ENCODE measurements at regions not wholly inside any gene's neighbourhood (a gene's known extent, or its start where the extent isn't known, plus 50 kb on each side); places are given as distances from the start of the nearest gene placed in this dataset.

- DNase-seq: no peak
Measured at GRCh38 chr6:169165561-169166300, 87.9 kb downstream of the THBS2 start.

DNA sequence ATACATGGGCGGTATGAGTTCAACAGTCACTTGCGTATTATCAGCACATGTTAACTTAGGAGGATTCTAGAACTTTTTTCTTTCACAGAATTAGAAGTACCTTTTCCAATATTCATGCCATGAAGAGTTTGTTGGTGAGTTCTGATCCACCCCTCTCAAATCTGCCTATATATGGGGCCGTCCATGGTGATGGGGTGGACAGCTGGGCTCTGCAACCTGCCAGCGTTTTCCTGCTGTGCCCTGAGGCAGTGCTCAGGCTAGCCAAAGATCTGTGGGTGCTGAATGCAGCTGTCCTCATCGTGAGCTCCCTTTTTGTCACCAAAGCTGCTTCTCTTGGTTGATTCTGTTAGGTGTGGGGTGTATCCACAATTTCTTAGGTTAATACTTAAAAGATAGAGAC, 88.7 kb downstream of the THBS2 start:
- no peak for DNase-seq

DNA sequence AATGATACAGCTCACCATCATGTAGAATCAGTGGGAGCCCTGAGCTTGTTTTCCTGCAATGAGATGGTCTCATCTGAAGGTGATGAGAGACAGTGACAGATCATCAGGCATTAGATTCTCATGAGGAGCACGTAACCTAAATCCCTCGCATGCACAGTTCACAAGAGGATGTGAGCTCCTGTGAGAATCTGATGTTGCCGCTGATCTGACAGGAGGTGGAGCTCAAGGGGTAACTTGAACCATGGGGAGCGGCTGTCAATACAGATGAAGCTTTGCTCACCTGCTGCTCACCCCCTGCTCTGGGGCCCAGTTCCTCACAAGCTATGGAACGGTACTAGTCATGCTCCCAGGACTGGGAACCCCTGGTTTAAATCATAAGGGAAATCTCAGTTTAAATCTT, 89.2 kb downstream of the THBS2 start:
- DNase-seq: no peak

GRCh38 chr6:169163411-169163901, 90.2 kb downstream of the THBS2 start:
- DNase-seq: no peak

DNA sequence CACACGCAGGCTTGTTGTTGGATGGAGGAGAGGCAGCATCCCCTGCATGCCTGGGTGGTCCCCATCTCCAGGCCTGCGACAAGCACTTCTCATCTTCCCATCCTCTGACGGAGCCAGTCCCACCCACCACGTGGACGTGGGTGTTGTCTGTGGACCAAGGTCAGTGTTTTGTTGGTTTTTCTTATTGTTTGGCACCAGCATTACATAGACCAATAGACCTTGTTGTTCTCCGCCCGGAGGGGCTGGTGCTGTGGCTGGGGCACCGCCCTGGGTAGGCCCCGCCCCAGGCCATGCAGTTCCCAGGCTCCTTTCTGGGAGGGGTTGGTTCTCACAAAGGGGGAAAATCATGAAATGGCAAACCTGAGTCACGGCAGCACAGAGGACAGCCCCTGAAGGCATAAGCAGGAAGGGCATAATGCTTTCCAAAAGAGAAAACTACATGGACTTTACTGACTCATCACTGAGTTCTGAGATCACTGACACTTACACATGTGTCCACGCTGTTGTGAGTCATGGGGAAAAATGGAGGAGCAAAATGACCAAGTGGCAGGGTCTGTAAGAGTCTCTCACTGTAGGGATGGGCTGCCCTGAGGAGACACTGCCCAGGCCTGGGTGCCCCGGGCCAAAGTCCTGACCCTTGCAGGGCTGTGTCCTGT, 90.8 kb downstream of the THBS2 start:
- DNase-seq: no peak

DNA sequence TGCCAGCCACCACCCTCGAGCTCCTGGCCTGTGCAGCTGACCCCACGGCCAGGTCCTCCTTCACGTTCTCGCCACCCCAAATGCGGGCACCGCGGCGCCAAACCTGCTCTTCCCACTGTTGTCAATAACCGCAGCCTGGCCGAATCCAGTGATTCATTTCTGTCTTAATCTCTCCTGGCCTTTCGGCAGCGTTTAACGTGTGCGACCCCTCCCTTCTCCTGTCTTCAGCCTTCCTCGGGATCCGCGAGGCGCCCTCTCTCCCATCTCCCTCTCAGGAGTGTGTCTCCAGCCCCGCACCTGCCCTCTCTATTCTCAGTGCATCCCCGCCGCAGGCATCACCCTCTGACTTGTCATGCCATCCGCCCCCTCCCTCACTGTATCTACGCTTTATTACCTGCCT, 91.4 kb downstream of the THBS2 start:
- DNase-seq: no peak

DNA sequence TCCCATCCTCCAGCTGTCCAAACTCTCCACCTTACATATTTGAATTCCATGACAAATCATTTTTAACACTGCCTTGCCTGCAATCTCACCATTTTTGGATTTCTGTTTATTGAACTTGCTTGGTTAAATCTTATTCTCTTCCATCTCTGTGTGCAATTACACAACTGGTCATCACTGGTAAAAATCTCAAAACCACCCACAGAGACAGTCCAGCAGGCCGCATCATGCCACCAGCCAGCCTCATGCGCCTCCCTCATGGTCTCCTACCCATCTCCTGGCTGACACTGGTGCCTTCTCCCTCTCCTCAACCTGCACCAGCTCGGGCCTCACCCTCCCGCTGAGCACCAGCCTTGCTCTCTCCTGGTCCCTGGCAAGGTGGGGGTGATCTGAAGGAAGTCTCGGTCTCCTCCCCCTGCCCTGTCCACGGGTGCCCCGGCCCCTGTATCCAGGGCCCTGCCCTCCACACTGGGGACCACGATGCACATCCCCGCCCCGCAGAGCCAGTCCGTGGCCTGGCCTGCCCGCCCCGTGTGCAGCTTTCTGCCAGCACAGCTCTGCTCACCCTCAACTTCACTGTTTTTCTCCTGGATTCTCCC, 92.0 kb downstream of the THBS2 start:
- no peak for DNase-seq

- no peak for DNase-seq
Measured at GRCh38 chr6:169160855-169161560, 92.6 kb downstream of the THBS2 start.

DNA sequence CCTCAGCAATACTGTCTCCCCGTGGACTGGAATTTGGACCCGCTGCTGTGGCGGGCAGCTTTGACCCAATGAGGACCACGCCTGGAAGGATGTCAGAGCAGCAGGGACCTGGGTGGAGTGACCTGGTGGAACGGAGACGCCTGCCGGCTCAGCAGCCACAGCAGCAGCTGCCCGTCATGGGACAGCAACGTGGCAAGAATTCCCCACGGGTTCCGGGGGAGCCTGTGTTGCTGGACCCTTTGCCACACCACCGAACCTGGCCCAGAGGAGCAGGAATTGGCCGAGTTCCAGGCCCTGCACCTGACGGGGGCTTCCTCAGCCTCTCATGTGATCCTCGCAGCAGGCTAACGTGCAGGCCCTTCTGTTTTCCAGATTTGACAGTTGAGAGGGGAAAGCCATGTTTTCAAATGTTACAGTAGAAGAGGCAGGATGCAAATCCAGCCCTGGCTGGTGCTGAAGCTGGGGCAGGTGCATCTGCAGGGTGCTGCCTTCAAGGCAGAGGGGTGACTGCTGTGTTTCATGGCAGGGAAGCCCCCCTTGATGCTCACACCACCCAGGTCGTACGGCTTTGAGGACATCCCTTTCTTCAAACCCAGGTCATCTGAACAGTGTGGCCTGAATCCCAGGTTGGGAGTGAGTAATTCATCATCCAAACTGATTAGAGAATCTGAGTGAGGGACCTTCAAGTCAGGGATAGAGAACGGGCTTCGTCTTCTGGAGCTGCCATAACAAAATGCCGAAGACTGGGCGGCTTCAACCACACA, 93.4 kb downstream of the THBS2 start:
- DNase-seq: no peak

GRCh38 chr6:169159331-169159730, 94.3 kb downstream of the THBS2 start:
- DNase-seq: no peak

GRCh38 chr6:169158691-169159090, 95.0 kb downstream of the THBS2 start:
- no peak for DNase-seq

DNA sequence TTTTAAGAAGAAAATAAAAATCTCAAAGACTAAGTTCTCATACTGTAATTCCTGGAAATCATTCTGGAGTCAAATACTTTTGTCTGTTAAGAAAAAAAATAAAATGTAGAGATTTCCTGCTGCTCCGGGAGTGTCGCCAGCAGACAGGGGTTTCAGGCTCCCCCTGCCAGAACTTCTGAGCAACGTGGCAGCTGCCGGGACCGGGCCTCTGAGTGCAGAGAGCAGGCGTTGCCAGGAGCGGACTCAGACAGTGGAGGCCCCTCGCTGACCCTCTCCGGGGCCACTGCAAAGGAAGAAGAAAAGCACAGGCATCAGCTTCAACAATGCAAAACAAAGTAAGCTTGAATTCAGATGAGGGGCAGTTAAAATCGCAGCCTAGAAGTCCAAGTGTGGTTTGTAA, 95.5 kb downstream of the THBS2 start:
- no peak for DNase-seq

DNA sequence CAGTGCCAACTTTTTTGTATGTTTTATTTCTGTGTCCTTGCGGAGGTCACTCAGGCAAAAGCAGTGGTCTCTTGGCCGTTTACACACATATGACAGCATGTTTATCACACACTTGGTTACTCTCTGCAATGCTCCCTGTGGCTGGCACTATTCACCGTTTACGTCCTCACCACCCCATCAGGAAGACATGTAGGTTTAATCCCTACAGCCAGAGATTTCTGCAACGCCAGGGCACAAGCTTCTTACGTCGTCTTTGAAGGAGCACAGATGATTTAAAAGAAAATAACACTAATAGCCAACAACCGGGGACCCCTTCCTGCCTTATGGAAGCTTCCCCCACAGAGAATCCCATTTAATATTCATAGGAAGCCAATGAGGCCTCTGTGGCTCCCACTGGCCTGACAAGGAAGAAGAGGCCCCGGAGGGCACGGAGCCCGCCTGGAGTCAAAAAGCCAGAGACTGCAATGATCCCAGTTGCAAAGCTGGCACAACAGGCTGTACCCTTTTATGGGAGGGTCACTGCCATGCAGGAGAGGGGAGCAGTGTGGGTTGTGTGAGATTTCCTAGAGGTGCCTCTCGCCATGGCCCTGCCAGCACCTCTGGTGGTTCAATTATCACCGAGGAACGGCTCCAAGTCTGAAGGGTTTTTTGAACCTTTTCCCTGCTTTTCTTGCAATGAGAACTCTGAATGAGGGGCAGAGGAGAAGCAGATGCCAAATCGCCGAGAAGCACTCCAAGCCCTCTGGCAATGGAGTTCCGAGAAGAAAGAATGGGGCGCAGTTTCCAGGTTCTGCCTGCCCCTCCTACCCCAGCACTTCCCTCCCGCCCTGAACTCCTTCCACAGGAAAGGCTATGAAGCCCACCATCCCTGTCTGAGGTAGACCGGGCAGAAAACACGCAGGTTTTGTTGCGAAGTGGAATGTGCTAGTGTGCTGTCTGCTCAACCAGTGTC, 96.2 kb downstream of the THBS2 start:
- DNase-seq: no peak

GRCh38 chr6:169156793-169157147, 96.9 kb downstream of the THBS2 start:
- no peak for DNase-seq

- no peak for DNase-seq
Measured at GRCh38 chr6:169156108-169156792, 97.4 kb downstream of the THBS2 start.

DNA sequence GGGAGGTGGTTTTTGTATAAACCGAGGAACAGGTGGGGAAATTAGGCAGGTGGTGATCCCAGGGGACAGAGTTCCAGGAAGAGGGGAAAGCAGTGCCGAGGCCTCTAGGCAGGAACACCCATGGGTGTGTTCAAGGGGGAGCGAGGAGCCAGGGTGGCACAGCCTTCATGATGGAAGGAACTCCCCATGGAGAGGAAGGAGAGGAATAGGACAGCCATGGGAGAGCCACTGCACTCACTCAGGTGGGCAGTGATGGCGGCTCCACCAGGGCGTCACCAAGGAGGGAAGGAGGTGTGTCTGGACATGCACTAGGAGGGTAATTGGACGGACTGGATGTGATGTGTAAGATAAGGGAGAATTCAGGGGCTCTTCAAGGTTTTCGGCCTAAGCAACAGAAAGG, 98.2 kb downstream of the THBS2 start:
- no peak for DNase-seq

- no peak for DNase-seq
Measured at GRCh38 chr6:169153401-169153800, 100.2 kb downstream of the THBS2 start.

- no peak for DNase-seq
Measured at GRCh38 chr6:169146521-169146920, 107.1 kb downstream of the THBS2 start.

GRCh38 chr6:169145991-169146501, 107.6 kb downstream of the THBS2 start:
- DNase-seq: no peak

- no peak for DNase-seq
Measured at GRCh38 chr6:169145496-169145895, 108.2 kb downstream of the THBS2 start.

DNA sequence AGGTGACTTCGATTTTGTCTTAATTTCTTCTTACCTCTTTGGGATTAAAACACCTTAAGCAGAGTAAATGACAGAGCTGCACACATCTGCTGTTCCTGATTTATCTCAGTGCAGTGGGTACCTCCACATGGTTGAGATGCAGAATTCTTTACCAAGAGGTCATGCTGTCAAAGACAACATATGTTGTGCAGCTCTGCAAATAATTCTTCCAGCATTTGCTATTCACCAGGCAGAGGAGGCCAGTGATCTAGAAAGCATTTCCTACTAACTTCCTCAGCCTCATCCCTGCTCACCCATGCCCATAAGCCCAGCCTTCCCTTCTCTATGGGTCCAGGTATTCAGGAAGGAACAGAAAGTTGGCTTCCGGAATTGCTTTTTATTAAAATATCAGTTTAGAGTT, 109.3 kb downstream of the THBS2 start:
- DNase-seq: no peak

Data from stimulated activated CD4-positive, alpha-beta T cell treated with anti-CD3 and anti-CD28 coated beads, Interleukin-2, amount 100 ng/mL, for 48 hours (primary cell).